ENCODE measurements at regions not wholly inside any gene's neighbourhood (a gene's known extent, or its start where the extent isn't known, plus 50 kb on each side); places are given as distances from the start of the nearest gene placed in this dataset.
A peak's percentile ranks its signal among the peaks of the same experiment; 100 is the strongest.

DNA sequence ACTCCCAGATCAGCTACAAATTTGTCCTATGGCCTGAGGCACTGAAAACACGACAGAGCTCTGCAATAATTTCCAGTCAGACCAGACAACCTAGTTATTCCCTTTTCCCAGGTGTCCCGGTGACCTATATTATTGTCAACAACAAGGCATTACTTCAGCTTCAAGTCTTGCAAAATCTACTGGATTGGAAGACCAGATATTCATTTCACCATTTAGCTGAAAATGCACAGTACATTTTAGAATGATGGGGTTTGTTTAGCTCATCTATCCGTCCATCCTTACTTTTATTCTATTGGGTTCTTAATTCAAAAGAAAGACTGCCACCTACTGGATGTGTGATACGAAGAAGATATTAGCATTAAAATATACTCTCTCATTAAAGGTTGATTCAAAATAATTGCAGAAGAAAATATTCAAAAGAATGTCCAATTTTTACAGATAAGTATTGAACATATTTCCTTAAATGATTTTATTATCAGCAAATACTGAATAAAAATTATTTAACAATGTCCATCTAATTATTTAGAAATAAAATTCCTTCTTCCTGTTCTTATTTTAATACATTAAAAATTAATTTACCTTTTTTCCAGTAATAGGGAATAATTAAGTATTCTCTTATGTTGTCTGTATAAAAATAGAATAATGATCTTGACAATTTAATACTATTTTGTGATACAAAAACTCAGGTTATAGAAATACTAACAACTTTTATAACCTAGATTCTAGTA is 244.9 kb upstream of the LRIG3 start:
- Histone ChIP-seq H3K27ac (no peak overlapping the region), H3K4me1 (peaks cover 8% of the 10 kb centered on the region), H3K27me3 (no peaks in the 10 kb centered on the region), H3K4me3 (no peak overlapping the region), H3K36me3 (no peaks in the 10 kb centered on the region), H3K9me3 (no peaks in the 10 kb centered on the region), H3K9ac (ENCODE audit: low read depth in 2 of 2, low read length in 2 of 2) (no peak overlapping the region)
- intact Hi-C loops (cut with DNase I), result no loop called here
- TF ChIP-seq, protein P1, sequence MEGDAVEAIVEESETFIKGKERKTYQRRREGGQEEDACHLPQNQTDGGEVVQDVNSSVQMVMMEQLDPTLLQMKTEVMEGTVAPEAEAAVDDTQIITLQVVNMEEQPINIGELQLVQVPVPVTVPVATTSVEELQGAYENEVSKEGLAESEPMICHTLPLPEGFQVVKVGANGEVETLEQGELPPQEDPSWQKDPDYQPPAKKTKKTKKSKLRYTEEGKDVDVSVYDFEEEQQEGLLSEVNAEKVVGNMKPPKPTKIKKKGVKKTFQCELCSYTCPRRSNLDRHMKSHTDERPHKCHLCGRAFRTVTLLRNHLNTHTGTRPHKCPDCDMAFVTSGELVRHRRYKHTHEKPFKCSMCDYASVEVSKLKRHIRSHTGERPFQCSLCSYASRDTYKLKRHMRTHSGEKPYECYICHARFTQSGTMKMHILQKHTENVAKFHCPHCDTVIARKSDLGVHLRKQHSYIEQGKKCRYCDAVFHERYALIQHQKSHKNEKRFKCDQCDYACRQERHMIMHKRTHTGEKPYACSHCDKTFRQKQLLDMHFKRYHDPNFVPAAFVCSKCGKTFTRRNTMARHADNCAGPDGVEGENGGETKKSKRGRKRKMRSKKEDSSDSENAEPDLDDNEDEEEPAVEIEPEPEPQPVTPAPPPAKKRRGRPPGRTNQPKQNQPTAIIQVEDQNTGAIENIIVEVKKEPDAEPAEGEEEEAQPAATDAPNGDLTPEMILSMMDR (IDR thresholded peaks at IDR 0.05), result peak; percentile 31
- DNase-seq, result no peak

DNA sequence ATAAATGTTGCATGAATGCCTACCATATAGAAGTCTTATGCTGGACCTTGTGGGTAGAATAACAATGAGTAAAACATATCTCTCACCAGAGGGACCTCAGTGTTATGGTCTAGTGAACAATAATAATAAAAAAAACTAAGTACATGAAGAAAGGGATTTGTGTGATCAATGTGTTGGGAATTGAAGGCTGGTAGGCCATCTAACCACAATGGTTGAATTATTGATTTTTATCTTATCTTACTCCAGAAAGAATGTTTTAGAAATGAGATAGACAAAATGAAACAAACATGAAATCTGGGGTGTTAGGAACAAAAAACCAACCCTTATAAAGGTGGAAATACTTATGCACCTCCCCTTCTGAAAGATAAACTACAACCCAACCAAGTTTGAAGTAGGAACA is 243.9 kb upstream of the LRIG3 start:
- no peaks in the 10 kb centered on the region for H3K27me3 ChIP-seq
- H3K9me3 ChIP-seq, result no peaks in the 10 kb centered on the region
- H3K36me3 ChIP-seq, result no peaks in the 10 kb centered on the region
- no peak overlapping the region for H3K9ac ChIP-seq (ENCODE audit: low read depth in 2 of 2, low read length in 2 of 2)
- H3K4me1 ChIP-seq, result peaks cover 8% of the 10 kb centered on the region
- TF ChIP-seq, protein P1 (IDR thresholded peaks at IDR 0.05), result no peak
- H3K4me3 ChIP-seq, result no peak overlapping the region
- no peak for DNase-seq
- intact Hi-C loops (cut with DNase I), result no loop called here
- no peak overlapping the region for H3K27ac ChIP-seq

DNA sequence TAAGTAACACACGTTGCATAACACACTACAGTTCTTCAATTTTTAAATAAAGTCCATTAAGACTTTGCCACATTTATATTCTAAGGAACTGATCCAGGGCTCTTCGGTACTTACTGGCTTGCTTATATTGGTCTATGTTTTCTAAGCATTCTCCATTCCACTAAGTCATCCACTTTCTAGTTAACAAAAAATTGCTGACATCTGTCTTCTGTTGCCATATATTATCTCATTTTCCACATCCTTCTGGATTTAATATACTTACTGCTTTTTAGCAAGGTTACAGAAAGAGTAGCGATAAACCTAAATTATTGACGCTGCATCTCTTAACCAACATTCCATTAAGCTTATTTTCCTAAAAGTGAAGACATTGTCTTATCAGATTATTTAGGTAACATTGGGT is 238.4 kb upstream of the LRIG3 start:
- TF ChIP-seq, protein P1 (IDR thresholded peaks at IDR 0.05), result no peak
- Histone ChIP-seq H3K4me3 (no peak overlapping the region), H3K36me3 (no peaks in the 10 kb centered on the region), H3K9ac (ENCODE audit: low read depth in 2 of 2, low read length in 2 of 2) (no peak overlapping the region), H3K27ac (no peak overlapping the region), H3K27me3 (no peaks in the 10 kb centered on the region), H3K4me1 (no peaks in the 10 kb centered on the region), H3K9me3 (no peaks in the 10 kb centered on the region)
- no peak for DNase-seq
- intact Hi-C loops (cut with DNase I), result loop anchor here (10.0 kb wide), 1 partner anchor 614 kb away; no protein-coding TSS in a partner anchor

DNA sequence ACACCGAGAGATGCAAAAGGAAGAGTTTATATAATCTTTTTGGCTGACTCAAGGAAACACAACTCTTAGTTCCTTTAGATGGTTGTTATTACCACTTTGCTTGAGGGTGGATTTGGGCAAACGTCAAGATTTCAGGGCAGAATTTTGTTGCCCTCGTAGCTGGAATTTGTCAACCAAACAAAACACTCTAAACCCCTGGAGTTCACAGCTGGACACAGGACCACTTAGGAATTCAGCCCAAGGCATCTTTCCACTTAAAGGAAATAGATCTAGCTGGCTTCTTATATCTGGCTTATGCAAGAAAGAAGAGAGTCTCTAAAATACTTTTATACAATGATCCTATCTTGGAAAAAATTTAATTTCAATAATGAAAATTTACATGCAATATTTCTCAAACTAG is 237.8 kb upstream of the LRIG3 start:
- no peaks in the 10 kb centered on the region for H3K36me3 ChIP-seq
- no peaks in the 10 kb centered on the region for H3K27me3 ChIP-seq
- no peaks in the 10 kb centered on the region for H3K4me1 ChIP-seq
- no peak overlapping the region for H3K27ac ChIP-seq
- H3K9me3 ChIP-seq, result no peaks in the 10 kb centered on the region
- no peak overlapping the region for H3K4me3 ChIP-seq
- TF ChIP-seq, protein P1 (IDR thresholded peaks at IDR 0.05), result no peak
- H3K9ac ChIP-seq (ENCODE audit: low read depth in 2 of 2, low read length in 2 of 2), result no peak overlapping the region
- intact Hi-C loops (cut with DNase I), result loop anchor here (10.0 kb wide), 1 partner anchor 613 kb away; no protein-coding TSS in a partner anchor
- DNase-seq, result no peak

DNA sequence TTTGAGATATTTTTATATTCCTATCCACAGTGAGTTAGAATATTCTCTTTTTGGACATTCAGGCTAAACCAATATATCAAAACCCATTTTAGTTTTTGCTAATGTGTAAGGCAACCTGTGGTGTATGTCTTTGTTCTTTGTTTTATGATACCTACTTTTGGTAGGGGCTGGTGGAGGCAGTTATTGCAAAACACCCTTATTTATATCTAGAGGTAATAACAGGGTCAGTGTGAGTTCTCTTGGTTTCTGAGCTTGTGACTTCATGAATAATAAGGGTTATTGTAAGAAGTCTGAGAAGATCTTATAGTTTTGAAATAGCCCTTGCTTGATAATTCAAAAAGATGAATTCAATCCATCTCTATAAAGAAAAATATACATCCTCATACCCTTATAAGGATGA is 235.1 kb upstream of the LRIG3 start:
- no peak for DNase-seq
- TF ChIP-seq, protein P1 (IDR thresholded peaks at IDR 0.05), result no peak
- Histone ChIP-seq H3K36me3 (no peaks in the 10 kb centered on the region), H3K9me3 (no peaks in the 10 kb centered on the region), H3K9ac (ENCODE audit: low read depth in 2 of 2, low read length in 2 of 2) (no peak overlapping the region), H3K4me3 (no peak overlapping the region), H3K27me3 (no peaks in the 10 kb centered on the region), H3K4me1 (no peaks in the 10 kb centered on the region), H3K27ac (no peak overlapping the region)
- intact Hi-C loops (cut with DNase I), result loop anchor here (10.0 kb wide), 1 partner anchor 611 kb away; no protein-coding TSS in a partner anchor

Measured in colonic mucosa (tissue), 4 donors.